Panc1 (cell line): ENCODE measurements at regions not wholly inside any gene's neighbourhood (a gene's known extent, or its start where the extent isn't known, plus 50 kb on each side); places are given as distances from the start of the nearest gene placed in this dataset.

Experiments used
- ATAC-seq: fragments of 200-7000 bp; cut with Tn5 transposase; 2 replicates; pipeline ENCODE4 v1.9.1; 2020; ENCODE audit warnings: mild to moderate bottlenecking, moderate library complexity
- BruUV-seq: library from RNA; stranded (reverse); fragments of 400-500 nt; replicated peaks from 2 replicates; lab custom pipeline; 2021; lab: Mats Ljungman, UMichigan
- CTCF ChIA-PET: fragments of 300-600 bp; sonication (Branson Sonifier 250); formaldehyde crosslinking; loops from one replicate; lab custom pipeline; 2022; ENCODE audit warnings: antibody characterized with exemption; lab: Charles Lee
- POLR2A ChIA-PET: fragments of 300-600 bp; sonication (Branson Sonifier 250); formaldehyde crosslinking; loops from one replicate; lab custom pipeline; 2022; ENCODE audit warnings: antibody characterized with exemption; lab: Charles Lee
- DNase-seq: peaks from one replicate; pipeline ENCODE4 v3.0.0-alpha.2; 2010; ENCODE audit warnings: low read depth, low spot score
- H3K27ac ChIP-seq: 2 replicates; pipeline ENCODE4 v1.5.1; 2011; ENCODE audit warnings: mild to moderate bottlenecking, low read length, inconsistent platforms
- H3K27me3 ChIP-seq: fragments of 200-500 bp; sonication (Bioruptor generic); 2 replicates; pipeline ENCODE4 v1.6.0; 2014; ENCODE audit warnings: low read length, inconsistent platforms; ENCODE audit not compliant: control insufficient read depth, insufficient read depth
- H3K36me3 ChIP-seq: fragments of 200-500 bp; sonication (Bioruptor generic); 2 replicates; pipeline ENCODE4 v1.5.1; 2014; ENCODE audit warnings: inconsistent platforms, mild to moderate bottlenecking, low read length, moderate library complexity; ENCODE audit not compliant: control insufficient read depth, insufficient read depth
- H3K4me1 ChIP-seq: 2 replicates; pipeline ENCODE4 v1.5.1; 2011; ENCODE audit warnings: inconsistent platforms, mild to moderate bottlenecking, low read length, moderate library complexity; ENCODE audit not compliant: control insufficient read depth, insufficient read depth
- H3K4me3 ChIP-seq, 2 experiments: 2 replicates each; pipeline ENCODE4 v1.5.1; 2011 to 2012; ENCODE audit warnings: low read depth in 2 of 2, low read length in 2 of 2, mild to moderate bottlenecking in 2 of 2, inconsistent platforms in 1 of 2, moderate library complexity in 1 of 2
- H3K9me3 ChIP-seq: fragments of 200-500 bp; sonication (Bioruptor generic); 2 replicates; pipeline ENCODE4 v1.5.1; 2014; ENCODE audit warnings: low read depth, mild to moderate bottlenecking, inconsistent platforms, low read length, moderate library complexity; ENCODE audit not compliant: control insufficient read depth, insufficient read depth
- POLR2AphosphoS5 ChIP-seq: IDR thresholded peaks from 2 replicates; pipeline ENCODE4 v1.6.1; 2012; ENCODE audit warnings: mild to moderate bottlenecking, low read depth, low read length, moderate library complexity
- SIN3A ChIP-seq: IDR thresholded peaks from 2 replicates; pipeline ENCODE4 v1.6.1; 2012; ENCODE audit warnings: low read depth, mild to moderate bottlenecking, low read length, moderate library complexity, borderline replicate concordance; ENCODE audit not compliant: insufficient read depth
- TCF7L2 ChIP-seq: IDR thresholded peaks from 2 replicates; pipeline ENCODE4 v1.6.1; 2011; ENCODE audit warnings: mild to moderate bottlenecking, low read depth, low read length, inconsistent platforms
- in situ Hi-C: cut with HindIII; loops from 2 replicates; pipeline ENCODE4 v1.10.0; 2016; ENCODE audit warnings: low sequenced_read_pairs, low pct_unique_long_range_greater_than_20kb
- intact Hi-C: fragments of 100-400 bp; cut with micrococcal nuclease; formaldehyde crosslinking; loops from one replicate; pipeline ENCODE4 v1.10.0; 2022; ENCODE audit not compliant: unreplicated experiment
- TF ChIP-seq, protein P1 (sequence below), 2 experiments: IDR thresholded peaks; 2 replicates each; pipeline ENCODE4 v1.6.1; 2011 to 2012; ENCODE audit warnings: low read depth in 2 of 2, control low read depth in 1 of 2, low read length in 1 of 2, mild to moderate bottlenecking in 1 of 2, moderate library complexity in 1 of 2; ENCODE audit not compliant: insufficient read depth in 1 of 2
- TF ChIP-seq, protein P2 (sequence below): fragments of 450-650 bp; IDR thresholded peaks from 2 replicates; pipeline ENCODE4 v1.5.1; 2017; ENCODE audit warnings: mild to moderate bottlenecking

DNA sequence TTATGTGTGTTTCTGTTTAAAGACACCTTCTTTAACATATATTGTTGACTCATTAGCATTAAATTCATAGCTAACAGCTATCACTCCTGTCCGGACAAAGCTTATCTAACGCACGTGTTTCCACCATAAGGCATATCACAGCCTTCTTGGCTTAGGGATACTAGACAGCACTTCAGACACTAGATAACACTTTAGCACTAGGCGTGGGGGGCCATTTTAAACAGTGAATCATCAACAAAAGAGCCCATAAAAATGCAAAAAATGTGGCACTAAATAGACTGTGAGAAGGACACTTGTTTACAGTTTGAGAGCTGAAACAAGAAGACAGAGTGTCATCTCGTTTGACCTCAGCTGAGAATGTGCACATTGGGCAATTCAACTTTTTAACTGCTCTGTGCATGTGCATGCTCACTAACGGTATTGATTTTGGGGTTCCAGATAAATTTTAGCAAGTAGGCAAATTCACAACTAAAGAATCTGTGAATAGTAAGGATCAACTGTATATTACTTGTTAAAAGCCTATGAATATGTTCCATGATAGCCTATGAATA lies 58.9 kb upstream of the RAI2 start:
- POLR2A ChIA-PET, result no interaction called here
- no peaks in the 10 kb centered on the region for H3K4me1 ChIP-seq
- H3K36me3 ChIP-seq, result no peaks in the 10 kb centered on the region
- DNase-seq (no peak), ATAC-seq (no peak)
- intact Hi-C loops (no loop called here), in situ Hi-C loops (no loop called here)
- H3K27ac ChIP-seq, result no peak overlapping the region
- H3K9me3 ChIP-seq, result no peaks in the 10 kb centered on the region
- no TSS peak for BruUV-seq
- CTCF ChIA-PET, result no interaction called here
- TF ChIP-seq SIN3A, result no peak
- TF ChIP-seq, protein P1, sequence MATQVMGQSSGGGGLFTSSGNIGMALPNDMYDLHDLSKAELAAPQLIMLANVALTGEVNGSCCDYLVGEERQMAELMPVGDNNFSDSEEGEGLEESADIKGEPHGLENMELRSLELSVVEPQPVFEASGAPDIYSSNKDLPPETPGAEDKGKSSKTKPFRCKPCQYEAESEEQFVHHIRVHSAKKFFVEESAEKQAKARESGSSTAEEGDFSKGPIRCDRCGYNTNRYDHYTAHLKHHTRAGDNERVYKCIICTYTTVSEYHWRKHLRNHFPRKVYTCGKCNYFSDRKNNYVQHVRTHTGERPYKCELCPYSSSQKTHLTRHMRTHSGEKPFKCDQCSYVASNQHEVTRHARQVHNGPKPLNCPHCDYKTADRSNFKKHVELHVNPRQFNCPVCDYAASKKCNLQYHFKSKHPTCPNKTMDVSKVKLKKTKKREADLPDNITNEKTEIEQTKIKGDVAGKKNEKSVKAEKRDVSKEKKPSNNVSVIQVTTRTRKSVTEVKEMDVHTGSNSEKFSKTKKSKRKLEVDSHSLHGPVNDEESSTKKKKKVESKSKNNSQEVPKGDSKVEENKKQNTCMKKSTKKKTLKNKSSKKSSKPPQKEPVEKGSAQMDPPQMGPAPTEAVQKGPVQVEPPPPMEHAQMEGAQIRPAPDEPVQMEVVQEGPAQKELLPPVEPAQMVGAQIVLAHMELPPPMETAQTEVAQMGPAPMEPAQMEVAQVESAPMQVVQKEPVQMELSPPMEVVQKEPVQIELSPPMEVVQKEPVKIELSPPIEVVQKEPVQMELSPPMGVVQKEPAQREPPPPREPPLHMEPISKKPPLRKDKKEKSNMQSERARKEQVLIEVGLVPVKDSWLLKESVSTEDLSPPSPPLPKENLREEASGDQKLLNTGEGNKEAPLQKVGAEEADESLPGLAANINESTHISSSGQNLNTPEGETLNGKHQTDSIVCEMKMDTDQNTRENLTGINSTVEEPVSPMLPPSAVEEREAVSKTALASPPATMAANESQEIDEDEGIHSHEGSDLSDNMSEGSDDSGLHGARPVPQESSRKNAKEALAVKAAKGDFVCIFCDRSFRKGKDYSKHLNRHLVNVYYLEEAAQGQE (IDR thresholded peaks at IDR 0.05; ENCODE audit: insufficient read depth in 1 of 2, low read depth in 2 of 2, low read length in 1 of 2), result no peak
- TF ChIP-seq, protein P2, sequence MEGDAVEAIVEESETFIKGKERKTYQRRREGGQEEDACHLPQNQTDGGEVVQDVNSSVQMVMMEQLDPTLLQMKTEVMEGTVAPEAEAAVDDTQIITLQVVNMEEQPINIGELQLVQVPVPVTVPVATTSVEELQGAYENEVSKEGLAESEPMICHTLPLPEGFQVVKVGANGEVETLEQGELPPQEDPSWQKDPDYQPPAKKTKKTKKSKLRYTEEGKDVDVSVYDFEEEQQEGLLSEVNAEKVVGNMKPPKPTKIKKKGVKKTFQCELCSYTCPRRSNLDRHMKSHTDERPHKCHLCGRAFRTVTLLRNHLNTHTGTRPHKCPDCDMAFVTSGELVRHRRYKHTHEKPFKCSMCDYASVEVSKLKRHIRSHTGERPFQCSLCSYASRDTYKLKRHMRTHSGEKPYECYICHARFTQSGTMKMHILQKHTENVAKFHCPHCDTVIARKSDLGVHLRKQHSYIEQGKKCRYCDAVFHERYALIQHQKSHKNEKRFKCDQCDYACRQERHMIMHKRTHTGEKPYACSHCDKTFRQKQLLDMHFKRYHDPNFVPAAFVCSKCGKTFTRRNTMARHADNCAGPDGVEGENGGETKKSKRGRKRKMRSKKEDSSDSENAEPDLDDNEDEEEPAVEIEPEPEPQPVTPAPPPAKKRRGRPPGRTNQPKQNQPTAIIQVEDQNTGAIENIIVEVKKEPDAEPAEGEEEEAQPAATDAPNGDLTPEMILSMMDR, result no peak
- TF ChIP-seq POLR2AphosphoS5, result no peak
- TF ChIP-seq TCF7L2, result no peak
- no peak overlapping the region for H3K4me3 ChIP-seq
- no peaks in the 10 kb centered on the region for H3K27me3 ChIP-seq

DNA sequence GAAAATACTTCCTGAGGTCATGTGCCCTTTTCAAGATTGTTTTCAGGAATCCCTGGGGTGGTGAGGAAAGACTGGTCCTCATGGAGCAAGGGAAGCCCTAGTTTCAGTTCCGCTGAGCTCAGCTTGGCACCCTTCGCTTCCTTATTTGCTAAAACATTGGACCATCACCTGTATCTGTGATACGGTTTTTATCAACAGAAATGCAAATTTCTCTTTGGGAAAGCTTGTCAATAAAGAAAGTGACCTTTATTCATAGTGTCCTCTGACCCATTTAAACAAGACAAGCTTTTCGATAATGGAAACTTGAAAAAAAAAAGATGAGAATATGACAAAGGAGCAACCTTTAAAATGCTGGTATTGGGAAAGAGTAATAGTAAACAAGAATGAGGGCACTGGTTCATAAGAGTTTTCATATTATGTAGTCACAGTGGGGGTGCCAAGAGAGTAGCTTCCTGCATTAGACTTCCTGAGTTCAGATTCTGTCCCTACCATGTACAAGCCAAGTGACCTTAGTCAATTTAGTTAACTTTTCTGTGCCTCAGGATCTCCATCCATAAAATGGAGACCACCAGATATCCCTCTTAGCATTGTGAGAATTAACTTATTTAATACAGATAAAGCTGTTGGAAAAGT lies 57.0 kb upstream of the RAI2 start:
- POLR2A ChIA-PET, result no interaction called here
- in situ Hi-C loops (no loop called here), intact Hi-C loops (no loop called here)
- H3K27me3 ChIP-seq, result no peaks in the 10 kb centered on the region
- BruUV-seq, result no TSS peak
- TF ChIP-seq POLR2AphosphoS5, result no peak
- TF ChIP-seq, protein P1 (IDR thresholded peaks at IDR 0.05; ENCODE audit: insufficient read depth in 1 of 2, low read depth in 2 of 2, low read length in 1 of 2), result no peak
- TF ChIP-seq, protein P2, result no peak
- no peak for TF ChIP-seq TCF7L2
- TF ChIP-seq SIN3A, result no peak
- H3K9me3 ChIP-seq, result no peaks in the 10 kb centered on the region
- H3K4me3 ChIP-seq, result no peak overlapping the region
- H3K36me3 ChIP-seq, result no peaks in the 10 kb centered on the region
- H3K27ac ChIP-seq, result no peak overlapping the region
- CTCF ChIA-PET, result no interaction called here
- no peak for ATAC-seq
- no peaks in the 10 kb centered on the region for H3K4me1 ChIP-seq
- no peak for DNase-seq
